ENCODE measurements at regions not wholly inside any gene's neighbourhood (a gene's known extent, or its start where the extent isn't known, plus 50 kb on each side); places are given as distances from the start of the nearest gene placed in this dataset.

GRCh38 chr6:16961577-16961976 is 140.3 kb upstream of the STMND1 start:
- no peaks in the 10 kb centered on the region for H3K9me3 Mint-ChIP-seq
- H3K27me3 Mint-ChIP-seq (ENCODE audit: insufficient read depth), result no peaks in the 10 kb centered on the region
- H3K4me1 Mint-ChIP-seq, result peaks cover 7% of the 10 kb centered on the region
- 100% methylated on average over 1 of the region's 1 CpG; no CpG with 5 or more reads in 1 of the 2 experiments for WGBS, 2 experiments (ENCODE audit: insufficient coverage in 1 of 2, insufficient read length in 1 of 2)
- no peak overlapping the region for H3K4me3 ChIP-seq (ENCODE audit: low read length)
- no peak for DNase-seq
- H3K4me3 Mint-ChIP-seq, result no peak overlapping the region
- H3K9me3 ChIP-seq (ENCODE audit: control insufficient read depth, low read length), result no peaks in the 10 kb centered on the region
- H3K27me3 ChIP-seq (ENCODE audit: control insufficient read depth, insufficient read depth, low read length, poor library complexity, severe bottlenecking), result no peaks in the 10 kb centered on the region
- TF ChIP-seq CTCF (conservative IDR thresholded peaks at IDR 0.05), result no peak
- H3K36me3 Mint-ChIP-seq (ENCODE audit: low read depth), result no peaks in the 10 kb centered on the region
- no peak overlapping the region for H3K27ac ChIP-seq (ENCODE audit: low read depth, low read length)
- no peak overlapping the region for H3K27ac Mint-ChIP-seq
- H3K36me3 ChIP-seq (ENCODE audit: control insufficient read depth, insufficient read depth, low read length), result no peaks in the 10 kb centered on the region
- H3K9ac ChIP-seq (ENCODE audit: extremely low read depth, low read length, poor library complexity, severe bottlenecking), result no peak overlapping the region
- no peaks in the 10 kb centered on the region for H3K4me1 ChIP-seq (ENCODE audit: control insufficient read depth, insufficient read depth, low read length)

GRCh38 chr6:16959789-16960188 is 142.1 kb upstream of the STMND1 start:
- no peaks in the 10 kb centered on the region for H3K36me3 Mint-ChIP-seq (ENCODE audit: low read depth)
- H3K4me1 ChIP-seq (ENCODE audit: control insufficient read depth, insufficient read depth, low read length), result no peaks in the 10 kb centered on the region
- H3K9me3 ChIP-seq (ENCODE audit: control insufficient read depth, low read length), result no peaks in the 10 kb centered on the region
- H3K9me3 Mint-ChIP-seq, result no peaks in the 10 kb centered on the region
- no peak overlapping the region for H3K27ac ChIP-seq (ENCODE audit: low read depth, low read length)
- WGBS, 2 experiments (ENCODE audit: insufficient coverage in 1 of 2, insufficient read length in 1 of 2), result 64 to 68% methylated on average over 1 of the region's 1 CpG
- H3K4me3 ChIP-seq (ENCODE audit: low read length), result no peak overlapping the region
- DNase-seq, result no peak
- TF ChIP-seq CTCF (conservative IDR thresholded peaks at IDR 0.05), result no peak
- no peak overlapping the region for H3K27ac Mint-ChIP-seq
- no peaks in the 10 kb centered on the region for H3K27me3 Mint-ChIP-seq (ENCODE audit: insufficient read depth)
- no peaks in the 10 kb centered on the region for H3K36me3 ChIP-seq (ENCODE audit: control insufficient read depth, insufficient read depth, low read length)
- no peaks in the 10 kb centered on the region for H3K27me3 ChIP-seq (ENCODE audit: control insufficient read depth, insufficient read depth, low read length, poor library complexity, severe bottlenecking)
- peaks cover 3% of the 10 kb centered on the region for H3K4me1 Mint-ChIP-seq
- H3K4me3 Mint-ChIP-seq, result no peak overlapping the region
- no peak overlapping the region for H3K9ac ChIP-seq (ENCODE audit: extremely low read depth, low read length, poor library complexity, severe bottlenecking)

GRCh38 chr6:16956361-16956760 is 145.5 kb upstream of the STMND1 start:
- H3K27ac Mint-ChIP-seq, result no peak overlapping the region
- H3K9me3 Mint-ChIP-seq, result no peaks in the 10 kb centered on the region
- H3K4me3 Mint-ChIP-seq, result no peak overlapping the region
- no peak for DNase-seq
- H3K4me1 Mint-ChIP-seq, result no peaks in the 10 kb centered on the region
- TF ChIP-seq CTCF (conservative IDR thresholded peaks at IDR 0.05), result no peak
- no peaks in the 10 kb centered on the region for H3K4me1 ChIP-seq (ENCODE audit: control insufficient read depth, insufficient read depth, low read length)
- H3K36me3 Mint-ChIP-seq (ENCODE audit: low read depth), result no peaks in the 10 kb centered on the region
- H3K4me3 ChIP-seq (ENCODE audit: low read length), result no peak overlapping the region
- WGBS, 2 experiments (ENCODE audit: insufficient coverage in 1 of 2, insufficient read length in 1 of 2), result 88% methylated on average over 2 of the region's 2 CpGs; no CpG with 5 or more reads in 1 of the 2 experiments
- H3K27me3 ChIP-seq (ENCODE audit: control insufficient read depth, insufficient read depth, low read length, poor library complexity, severe bottlenecking), result no peaks in the 10 kb centered on the region
- H3K27me3 Mint-ChIP-seq (ENCODE audit: insufficient read depth), result no peaks in the 10 kb centered on the region
- H3K27ac ChIP-seq (ENCODE audit: low read depth, low read length), result no peak overlapping the region
- H3K36me3 ChIP-seq (ENCODE audit: control insufficient read depth, insufficient read depth, low read length), result no peaks in the 10 kb centered on the region
- no peaks in the 10 kb centered on the region for H3K9me3 ChIP-seq (ENCODE audit: control insufficient read depth, low read length)
- no peak overlapping the region for H3K9ac ChIP-seq (ENCODE audit: extremely low read depth, low read length, poor library complexity, severe bottlenecking)
